HK-2 (cell line): ENCODE measurements at regions not wholly inside any gene's neighbourhood (a gene's known extent, or its start where the extent isn't known, plus 50 kb on each side); places are given as distances from the start of the nearest gene placed in this dataset.
"Not testable (repeated sequence)": the region's sequence is repeated elsewhere in the genome, so short reads cannot be mapped to it uniquely, and the experiment has no call there.

Experiments
- DNase-seq: peaks from one replicate; pipeline ENCODE4 v3.0.0-alpha.2; 2018; ENCODE audit not compliant: unreplicated experiment

DNA sequence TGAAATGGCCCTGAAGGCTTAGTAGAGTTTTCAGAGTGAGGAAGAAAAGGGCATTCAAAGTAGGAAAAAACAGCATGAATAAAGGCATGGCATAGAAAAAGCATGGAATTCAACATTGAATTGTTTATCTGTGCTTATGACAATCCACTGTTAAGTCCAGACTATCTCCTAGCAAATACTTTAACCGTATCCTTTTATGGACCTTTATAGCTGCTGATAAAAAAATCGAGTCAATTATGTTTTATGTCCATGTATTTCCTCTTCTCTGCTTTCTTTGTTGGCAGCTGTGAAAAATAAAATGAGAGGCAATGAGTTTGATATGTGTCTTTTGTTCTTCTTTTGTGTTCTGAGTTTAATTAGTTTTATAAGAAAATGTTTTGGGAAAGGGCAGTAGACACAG, 70.4 kb downstream of the TDRD15 start:
- no peak for DNase-seq

DNA sequence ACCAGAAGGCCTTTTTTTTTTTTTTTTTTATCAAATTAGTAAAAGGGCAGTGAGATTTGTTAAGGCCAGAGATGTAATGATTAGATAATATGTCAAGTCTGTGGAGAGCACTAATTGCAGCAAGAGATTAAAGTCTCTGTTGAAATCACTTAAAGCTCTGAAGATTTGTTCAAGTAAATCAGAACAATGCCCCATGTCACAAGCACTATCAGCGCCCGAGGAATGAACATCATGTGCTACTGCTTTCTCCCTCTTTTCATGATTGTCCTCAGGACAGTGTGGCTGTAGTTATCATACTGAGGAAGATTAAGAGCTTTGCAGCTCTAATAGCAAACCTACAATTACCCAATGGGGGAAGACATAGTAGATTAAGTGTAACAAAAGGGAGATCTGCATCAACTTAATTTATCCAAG, 71.1 kb downstream of the TDRD15 start:
- no peak for DNase-seq

DNA sequence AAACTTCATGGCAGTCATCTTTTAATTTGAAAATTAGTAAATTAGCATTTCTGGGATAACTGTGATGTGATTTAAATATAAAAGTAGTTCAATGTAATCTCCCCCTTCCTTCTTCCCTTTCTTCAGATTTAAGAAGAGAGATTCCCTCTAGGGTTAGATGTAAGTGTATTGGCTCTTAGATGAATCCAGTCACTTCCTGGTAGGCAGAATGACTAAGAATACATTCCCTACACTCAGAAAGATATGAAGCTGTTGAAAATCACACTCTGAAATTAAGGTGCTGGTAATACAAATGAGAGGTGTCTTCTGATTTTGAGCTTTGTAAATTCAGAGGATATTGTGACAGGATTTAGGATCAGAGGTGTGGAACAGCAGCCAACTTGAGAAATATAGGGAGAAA, 71.6 kb downstream of the TDRD15 start:
- no peak for DNase-seq

DNA sequence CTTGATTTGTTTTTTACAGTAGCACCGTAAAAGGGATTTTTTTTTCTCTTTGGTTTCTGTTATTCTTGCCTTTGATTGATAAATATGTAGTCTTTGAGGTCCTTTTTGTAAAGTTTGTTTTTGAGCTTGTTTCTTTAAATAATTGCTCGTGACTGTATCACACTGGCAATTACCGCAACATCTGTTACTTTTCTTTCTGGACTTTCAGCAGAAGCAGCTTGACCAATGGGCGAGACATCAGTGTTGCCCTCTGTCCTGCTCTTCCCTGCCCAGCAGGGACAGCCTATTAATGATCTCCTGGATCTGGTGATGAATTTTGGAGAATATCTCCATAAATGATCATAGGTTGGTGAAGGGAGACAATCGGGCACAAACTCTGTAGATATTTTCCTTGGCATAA, 74.9 kb downstream of the TDRD15 start:
- no peak for DNase-seq

DNA sequence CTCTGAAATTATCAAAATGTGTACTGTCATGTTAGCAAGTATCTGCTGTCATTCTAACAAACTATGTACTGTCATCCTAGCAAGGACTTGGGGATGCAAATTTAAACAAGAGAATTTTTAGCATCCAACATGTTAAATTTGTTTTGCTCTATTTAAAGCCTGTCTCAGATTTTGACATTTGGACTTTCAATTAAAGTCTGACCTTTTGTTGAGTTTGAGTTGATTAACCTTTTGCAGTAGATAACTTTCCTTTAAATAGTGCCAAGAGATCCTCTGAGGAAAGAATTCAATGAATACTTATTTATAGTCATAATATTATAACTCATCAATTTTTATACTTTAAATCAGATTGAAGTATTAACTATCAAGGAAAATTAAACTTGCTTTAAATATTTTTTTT, 80.2 kb downstream of the TDRD15 start:
- no peak for DNase-seq

DNA sequence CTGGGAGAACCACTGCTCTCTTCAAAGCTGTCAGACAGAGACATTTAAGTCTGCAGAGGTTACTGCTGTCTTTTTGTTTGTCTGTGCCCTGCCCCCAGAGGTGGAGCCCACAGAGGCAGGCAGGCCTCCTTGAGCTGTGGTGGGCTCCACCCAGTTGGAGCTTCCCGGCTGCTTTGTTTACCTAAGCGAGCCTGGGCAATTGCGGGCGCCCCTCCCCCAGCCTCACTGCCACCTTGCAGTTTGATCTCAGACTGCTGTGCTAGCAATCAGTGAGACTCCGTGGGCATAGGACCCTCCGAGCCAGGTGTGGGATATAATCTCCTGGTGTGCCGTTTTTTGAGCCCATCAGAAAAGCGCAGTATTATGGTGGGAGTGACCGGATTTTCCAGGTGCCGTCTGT, 90.3 kb downstream of the TDRD15 start:
- not testable (repeated sequence) for DNase-seq

DNA sequence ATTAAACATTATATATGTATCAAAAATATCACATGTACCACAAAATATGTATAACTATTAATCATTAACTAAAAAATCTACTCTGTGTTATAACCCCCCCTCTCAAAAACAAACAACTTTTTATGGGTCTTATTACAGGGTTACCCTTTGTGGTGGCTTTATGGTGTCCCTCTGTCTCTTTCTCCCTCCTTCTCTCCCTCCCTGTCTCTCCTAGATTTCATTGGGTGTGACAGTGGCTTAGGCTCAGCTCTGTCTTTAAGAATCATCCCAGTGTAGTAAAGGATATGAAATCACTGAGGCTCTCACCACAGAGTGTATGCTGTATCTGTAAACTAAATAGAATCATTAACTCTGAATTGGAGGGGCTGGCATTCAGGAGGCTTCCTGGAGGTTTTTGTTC, 93.7 kb downstream of the TDRD15 start:
- DNase-seq, result no peak

DNA sequence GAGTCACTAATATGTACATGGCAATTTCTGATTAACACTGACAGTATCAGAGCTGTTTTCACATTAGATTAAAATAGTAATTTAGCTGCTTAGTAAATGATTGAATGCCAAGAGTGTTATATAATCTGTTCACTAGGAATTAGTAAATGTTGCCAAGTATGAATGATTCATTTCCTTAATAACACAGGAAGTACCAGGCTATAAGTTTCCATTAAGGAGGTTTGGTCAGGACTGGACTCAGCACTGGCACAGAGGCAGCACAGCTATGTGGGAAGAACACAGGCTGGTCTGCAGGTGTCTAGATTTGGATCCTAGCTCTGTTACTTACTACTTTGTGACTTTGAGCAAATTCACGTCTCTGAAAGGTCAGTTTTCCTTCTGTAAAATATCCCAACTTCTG, 97.2 kb downstream of the TDRD15 start:
- DNase-seq, result no peak

DNA sequence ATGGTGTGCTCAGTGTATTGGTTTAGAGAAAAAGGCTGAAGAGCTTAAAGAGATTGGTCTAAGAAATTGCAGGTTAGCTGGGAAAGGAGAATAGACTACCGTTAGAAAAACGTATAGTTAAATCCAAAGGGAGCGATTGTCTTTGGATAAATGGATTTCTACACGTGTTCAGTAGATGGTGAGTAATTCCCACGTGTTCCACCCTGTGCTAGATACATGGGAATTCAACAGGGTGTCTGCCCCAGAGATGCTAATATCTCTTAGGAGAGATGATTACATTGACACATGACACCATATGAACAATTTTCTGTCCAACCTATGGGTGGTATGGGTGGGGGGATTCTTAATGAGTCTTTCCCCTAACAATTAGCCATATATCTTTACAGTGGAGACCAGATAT, 99.8 kb downstream of the TDRD15 start:
- no peak for DNase-seq

DNA sequence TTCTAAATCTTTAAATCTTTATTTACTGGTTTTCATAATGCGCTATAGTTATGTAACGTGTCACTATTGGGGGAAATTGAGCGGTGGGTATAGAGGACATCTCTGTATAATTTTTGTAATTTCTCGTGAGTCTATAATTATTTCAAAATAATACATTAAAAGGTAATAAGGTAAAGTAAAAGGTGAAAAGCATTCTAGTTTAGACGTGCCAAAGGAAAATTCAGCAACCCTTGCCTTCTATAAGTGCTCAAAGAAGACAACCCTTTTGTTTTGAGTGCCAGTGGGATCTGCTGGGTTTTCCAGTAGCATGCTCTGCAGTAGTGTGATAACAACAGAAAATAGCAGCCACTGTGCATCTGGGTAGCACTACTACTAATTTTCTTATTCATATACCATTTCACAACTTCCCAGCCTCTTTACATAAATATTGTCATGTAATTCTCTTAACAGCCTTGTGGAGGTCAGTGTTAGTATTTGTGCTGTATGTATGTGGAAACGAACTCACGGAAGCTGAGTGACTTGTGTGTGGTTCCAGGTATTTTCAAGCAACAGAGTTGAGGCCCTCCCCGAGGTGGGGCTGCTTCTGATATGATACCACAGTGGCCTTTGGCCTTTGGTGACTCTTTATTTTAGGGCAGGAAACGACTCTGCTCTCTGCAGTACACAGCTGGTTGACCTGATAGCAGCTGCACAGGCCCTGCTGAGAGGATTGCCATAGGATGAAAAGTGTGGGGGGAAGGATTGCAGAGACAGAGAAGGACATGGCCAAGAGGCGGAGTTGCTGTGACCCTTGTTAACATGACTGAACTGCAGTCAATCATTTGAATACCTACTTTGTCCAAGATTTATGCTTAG, 104.5 kb downstream of the TDRD15 start:
- DNase-seq, result no peak

DNA sequence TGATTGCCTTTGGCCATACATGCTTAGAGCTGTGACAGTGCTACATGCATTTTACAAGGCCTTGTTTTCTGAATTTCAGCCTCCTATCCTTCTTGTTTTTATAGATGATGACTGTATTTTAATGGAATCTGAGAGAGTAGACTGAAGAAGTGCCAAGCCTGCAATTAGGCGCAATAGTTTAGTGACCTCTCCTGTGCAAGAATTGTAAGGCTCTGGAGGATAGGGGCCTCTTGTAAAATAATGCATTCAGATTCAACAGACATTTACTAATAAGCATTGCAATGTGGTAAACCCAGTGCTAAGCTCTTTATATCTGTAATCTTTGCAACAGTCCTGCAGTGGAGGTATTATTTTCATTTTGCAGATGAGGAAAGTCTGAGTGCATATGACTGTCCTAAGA, 105.5 kb downstream of the TDRD15 start:
- no peak for DNase-seq

DNA sequence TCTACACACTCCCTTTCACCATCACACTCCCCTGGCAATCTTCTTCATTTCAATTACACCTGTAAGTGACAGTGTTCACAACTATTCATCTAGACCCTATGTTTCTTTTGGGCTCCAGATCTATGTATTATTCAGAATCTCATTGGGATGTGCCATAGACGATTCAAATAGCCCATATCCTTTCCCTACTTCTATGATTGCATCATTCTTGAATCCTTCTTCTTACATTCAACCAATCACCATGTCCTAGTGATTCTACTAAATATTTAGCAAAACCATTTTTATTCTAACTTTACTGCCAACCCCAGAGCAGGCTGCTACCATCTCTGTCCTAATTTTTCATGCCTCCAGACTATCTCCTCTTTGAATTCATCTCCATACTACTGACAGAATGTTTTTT, 106.4 kb downstream of the TDRD15 start:
- DNase-seq, result no peak

DNA sequence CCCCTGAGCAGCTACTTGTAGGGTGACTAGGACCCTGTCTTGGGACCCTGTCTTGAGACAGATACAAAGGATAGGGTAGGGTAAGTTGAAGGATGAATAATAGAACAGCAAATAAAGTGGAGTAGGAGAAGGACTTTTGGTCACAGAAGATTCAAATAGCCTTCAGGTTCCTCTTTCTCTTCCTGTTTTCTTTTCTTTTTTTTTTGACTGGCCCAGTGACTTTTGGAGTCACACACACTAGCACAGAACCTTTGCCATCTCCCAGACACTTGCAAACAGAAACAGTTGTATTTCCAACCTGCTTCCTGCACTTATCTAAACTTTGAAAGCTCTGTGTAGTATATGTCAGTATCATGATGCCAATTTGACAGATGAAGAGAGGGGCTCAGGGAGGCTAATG, 108.2 kb downstream of the TDRD15 start:
- no peak for DNase-seq

DNA sequence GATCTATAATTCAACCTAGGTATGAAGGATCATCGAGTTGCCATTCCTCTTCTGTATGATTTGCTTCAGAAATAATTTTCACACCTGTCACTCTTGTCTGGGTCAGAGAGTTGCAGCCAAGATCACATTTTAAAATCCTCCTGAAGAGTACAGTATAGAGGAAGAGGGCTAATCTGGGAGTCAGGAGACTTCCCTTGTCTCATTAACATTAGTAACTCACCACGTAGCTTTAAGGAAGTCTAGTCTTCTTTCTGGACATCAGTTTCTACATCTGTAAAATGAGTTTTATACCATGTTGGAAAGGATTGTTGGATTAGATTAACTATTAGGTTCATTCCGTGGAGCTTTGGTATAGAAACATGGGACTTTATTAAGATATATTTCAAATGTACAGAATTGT, 109.4 kb downstream of the TDRD15 start:
- DNase-seq, result no peak

DNA sequence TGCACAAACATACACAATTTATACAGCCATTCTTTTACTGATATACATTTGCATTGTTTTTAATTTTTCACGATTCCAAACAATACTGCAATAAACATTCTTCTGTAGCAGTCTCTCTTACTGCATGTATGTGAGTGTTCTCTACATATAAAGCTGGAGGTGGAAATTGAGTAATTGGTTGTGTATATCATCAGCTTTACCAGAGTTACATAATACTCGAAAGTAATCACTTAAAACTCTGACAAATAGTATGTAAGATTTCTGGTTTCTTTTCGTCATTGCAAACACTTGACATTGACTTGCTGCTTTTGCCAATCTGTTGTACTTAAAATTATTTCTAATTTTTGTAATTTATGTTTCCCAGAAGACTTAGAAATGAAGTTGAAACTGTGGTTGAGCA, 110.2 kb downstream of the TDRD15 start:
- no peak for DNase-seq

DNA sequence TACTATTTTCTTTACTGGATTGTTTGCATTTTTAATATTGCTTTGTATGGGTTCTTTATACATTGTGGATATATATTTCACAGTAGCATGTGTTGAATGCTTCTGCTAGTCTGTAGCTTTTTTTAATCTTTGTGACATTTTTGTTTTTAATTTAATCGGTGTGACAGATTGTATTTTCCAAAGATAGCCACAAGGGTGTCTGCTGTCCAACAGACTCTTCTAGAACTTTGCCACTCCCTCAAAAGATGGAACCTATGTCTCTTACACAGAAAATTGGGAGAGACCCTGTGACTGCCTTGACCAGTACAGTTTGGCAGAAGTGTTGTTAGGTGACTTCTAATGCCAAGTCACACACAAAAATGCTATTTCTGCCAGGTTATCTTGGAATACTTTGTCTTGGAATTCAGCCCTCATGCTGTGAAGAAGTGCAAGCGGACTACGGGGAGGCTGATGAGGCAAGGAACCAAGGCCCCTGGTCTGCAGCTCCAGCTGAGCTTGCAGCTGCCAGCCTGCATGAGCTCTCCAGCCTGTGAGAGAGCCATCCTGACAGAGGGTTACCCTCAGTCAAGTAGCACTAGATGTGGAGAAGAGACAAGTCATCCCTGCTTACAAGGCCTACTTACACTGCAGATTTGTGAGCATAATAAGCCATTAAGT, 110.8 kb downstream of the TDRD15 start:
- DNase-seq, result no peak

DNA sequence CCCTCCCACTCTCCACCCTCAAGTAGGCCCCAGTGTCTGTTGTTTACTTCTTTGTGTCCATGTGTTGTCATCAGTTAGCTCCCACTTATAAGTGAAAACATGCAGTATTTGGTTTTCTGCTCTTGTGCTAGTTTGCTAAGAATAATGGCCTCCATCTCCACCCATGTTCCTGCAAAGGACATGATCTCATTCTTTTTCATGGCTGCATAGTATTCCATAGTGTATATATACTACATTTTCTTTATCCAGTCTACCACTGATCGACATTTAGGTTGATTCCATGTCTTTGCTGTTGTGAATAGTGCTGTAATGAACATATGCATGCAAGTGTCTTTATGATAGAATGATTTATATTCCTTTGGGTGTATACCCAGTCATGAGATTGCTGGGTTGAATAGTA, 116.0 kb downstream of the TDRD15 start:
- DNase-seq, result not testable (repeated sequence)

DNA sequence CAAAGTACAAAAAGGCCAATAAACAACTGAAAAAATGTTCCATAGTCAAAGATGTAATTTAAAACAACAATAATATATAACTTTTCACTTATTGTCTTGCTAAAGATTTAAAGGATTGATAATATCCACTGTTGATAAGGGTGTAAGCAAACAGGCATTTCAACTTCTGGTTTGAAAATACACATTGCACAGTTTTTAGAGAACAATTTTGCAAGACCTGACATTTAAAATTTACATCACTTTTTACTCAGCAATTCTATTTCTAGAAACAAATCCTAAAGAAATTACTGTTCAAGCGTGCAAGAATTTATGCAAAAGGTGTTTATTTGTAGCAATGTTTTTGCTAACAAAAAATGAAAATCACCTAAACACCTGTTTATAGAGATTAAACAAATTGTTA, 120.4 kb downstream of the TDRD15 start:
- DNase-seq, result no peak

DNA sequence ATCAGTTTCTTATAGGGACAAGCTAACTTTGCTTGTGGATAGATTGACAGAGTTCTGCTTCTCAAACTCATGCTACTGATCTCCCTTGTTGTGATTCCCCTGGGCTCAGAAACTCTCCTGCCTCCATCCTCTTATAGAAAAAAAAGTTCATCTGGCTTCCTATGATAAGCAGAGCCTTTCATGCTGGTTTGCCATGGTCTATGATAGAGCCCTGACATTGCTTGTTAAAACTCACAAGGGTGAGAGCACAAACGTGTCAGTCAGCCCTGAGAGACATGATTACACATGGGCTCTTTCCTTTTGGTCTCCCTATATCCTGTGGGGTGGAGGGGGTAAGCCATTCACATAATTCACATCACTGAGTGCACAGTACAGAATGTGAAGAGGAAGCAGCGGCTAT, 121.8 kb downstream of the TDRD15 start:
- DNase-seq, result no peak

DNA sequence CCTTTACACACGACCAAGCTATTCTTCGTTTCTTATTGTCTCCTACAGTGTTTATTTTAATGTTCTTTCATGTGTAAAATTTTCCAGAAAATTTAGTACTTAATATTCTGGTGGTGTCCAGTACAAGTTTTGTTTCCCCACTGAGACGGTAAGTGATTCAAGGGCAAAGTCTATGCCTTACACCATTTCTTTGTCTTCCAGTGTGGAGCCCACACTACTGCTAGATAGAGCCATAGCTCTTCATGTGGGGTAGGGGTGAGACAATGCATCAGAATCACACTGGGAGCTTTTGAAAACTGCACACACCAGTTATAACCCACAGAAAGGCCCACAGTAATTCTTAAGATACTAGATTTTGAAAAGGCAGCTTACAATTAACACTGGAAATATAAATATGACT, 125.6 kb downstream of the TDRD15 start:
- DNase-seq, result no peak

DNA sequence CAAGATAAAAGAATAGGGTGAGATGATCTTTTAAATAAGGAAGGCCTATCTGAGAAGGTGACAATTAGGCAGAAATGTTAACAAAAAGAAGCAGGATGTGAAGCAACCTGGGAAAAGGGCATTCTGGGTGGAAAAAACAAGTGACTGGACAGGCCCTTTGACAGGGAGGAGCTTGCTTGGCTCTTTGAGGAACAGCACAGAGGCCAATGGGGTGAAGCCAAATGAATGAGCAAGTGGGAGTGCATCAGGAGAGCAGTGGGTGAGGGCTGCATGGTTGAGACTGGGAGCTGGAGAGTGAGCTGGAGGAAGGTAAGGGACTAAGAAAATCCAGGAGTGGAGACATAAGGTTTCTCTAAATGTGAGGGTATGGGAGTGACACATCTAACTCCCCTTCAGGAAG, 126.9 kb downstream of the TDRD15 start:
- no peak for DNase-seq

DNA sequence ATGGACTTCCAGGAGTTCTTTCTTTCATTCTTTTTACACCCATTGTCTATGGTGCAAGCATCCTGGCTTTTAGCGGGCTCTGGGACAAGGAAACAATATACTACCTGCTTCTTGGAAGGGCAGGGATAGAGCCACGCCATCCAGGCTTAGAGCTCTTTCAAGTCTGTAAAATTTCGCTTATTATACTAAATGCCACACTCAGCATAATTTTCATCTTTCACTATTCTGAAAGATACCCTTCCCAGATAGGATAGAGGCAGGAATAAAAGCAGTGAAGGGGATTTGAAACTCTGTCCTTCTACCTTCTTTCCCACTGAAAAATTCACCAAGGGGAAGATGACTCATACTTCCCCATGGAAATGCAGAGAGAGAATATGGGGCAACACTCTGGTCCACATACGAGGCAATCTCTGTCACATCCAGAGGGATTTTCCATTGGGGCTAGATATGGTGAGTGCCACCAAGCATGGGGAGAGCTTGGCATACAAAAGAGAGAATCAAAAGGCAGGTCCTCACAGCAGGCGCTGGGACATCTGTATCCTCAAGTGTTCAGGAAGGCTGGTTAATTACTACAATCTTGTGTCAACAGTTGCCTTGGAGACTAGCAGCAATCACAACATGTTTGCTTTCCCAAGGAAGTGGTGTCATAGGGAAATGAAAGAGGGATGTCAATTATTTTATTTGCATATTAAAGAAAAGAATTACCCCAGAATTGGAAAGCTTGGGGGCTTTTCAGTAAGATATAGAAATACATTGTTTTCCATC, 127.6 kb downstream of the TDRD15 start:
- no peak for DNase-seq
